ENCODE measurements at regions not wholly inside any gene's neighbourhood (a gene's known extent, or its start where the extent isn't known, plus 50 kb on each side); places are given as distances from the start of the nearest gene placed in this dataset.

- TF ChIP-seq POLR2AphosphoS5 (IDR thresholded peaks at IDR 0.05; ENCODE audit: low read depth, low read length) (no peak), CTCF (IDR thresholded peaks at IDR 0.05) (no peak), SIN3A (IDR thresholded peaks at IDR 0.05; ENCODE audit: borderline replicate concordance, insufficient read depth, low read depth, low read length) (no peak), REST (IDR thresholded peaks at IDR 0.05; ENCODE audit: insufficient read depth in 1 of 2, low read depth in 2 of 2, low read length in 1 of 2) (no peak), TCF7L2 (IDR thresholded peaks at IDR 0.05; ENCODE audit: low read depth, low read length) (no peak)
These were observed 555.2 kb downstream of the SOX6 start for GRCh38 chr11:15801126-15801525.

Data from Panc1 (cell line).